Occipital lobe (tissue), 1 donor: ENCODE measurements at regions not wholly inside any gene's neighbourhood (a gene's known extent, or its start where the extent isn't known, plus 50 kb on each side); places are given as distances from the start of the nearest gene placed in this dataset.
"Not testable (repeated sequence)": the region's sequence is repeated elsewhere in the genome, so short reads cannot be mapped to it uniquely, and the experiment has no call there.

Source experiments
- DNase-seq: peaks from one replicate; lab custom pipeline; 2025; lab: John Stamatoyannopoulos, UW

DNA sequence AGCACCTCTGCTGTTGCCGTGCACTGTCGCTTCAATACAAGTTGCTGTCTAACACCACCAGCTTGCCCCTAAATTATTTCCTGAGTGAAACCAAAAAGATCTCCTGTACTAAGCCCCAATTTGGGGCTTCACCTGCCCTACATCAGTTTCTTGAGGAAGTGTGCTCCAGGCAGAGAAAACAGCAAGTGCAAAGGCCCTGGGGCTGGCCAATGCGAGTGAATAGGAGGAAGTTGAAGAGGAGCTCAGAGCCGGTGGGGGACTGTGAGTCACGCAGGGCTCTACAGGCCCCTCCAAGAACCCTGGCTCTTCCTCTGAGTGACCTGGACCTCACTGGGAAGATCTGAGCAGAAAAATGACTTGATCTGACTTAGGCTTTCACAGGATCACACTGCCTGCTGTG is 117.2 kb downstream of the IPO8 start:
- DNase-seq: no peak

DNA sequence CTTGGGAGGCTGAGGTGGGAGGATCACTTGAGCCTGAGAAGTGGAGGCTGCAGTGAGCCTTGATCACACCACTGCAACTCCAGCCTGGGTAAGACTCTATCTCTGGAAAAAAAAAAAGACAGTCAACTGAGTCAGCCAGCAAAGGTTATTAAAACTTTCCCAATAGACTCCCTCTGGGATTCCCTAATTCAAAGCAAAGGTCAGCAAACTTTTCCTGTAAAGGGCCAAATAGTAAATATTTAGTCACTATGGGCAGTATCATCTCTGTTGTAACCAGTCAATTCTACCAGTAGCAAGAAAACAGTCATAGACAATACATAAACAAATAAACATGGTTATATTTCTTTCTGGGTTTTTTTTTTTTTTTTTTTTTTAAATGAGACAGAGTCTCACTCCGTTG is 122.5 kb downstream of the IPO8 start:
- no peak for DNase-seq

DNA sequence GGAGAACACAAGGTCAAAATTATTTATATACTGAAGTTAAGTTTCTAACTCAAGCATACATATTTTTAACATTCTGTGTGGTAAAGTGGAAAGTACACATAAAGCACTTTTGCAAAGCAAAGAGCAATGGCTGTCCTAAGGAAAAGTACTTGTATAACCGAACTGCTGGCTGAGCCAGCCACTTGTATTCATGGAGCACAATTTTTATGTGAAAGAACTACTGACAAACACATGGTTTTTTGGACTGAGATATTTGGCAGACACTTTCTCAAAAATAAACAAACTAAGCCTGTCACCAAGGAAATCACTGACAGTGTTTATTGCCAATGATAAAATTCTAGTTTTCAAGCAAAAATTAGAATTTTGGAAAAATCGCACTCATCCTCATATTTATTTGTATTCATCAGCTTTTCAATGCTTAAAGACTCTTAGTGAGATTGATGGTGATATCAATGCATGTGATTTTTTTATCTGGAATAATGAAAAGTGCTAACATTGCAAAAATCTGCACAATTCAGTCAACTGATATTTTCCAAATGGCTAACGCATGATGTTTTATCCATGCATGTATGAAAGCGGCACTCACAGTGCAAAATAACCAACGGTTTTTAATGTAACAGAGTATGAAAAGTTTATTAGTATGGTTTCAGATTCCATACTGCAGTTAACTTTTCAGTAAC is 125.3 kb downstream of the IPO8 start:
- DNase-seq: no peak

DNA sequence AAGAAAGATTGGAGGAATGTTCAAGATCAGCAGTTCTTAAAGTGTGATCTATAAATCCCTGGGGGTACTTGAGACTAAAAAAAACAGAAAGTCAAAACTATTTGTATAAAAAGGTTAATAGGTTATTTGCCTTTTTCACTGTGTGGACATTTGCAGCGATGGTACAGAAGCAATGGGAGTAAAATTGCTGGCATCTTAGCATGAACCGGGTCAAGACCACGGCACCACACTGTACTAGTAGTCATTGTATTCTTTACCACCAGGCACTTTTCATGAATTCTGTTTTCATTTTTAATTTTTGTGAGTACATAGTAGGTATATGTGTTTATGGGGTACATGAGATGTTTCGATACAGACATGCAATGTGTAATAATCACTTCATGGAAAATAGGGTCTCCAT is 126.2 kb downstream of the IPO8 start:
- no peak for DNase-seq

DNA sequence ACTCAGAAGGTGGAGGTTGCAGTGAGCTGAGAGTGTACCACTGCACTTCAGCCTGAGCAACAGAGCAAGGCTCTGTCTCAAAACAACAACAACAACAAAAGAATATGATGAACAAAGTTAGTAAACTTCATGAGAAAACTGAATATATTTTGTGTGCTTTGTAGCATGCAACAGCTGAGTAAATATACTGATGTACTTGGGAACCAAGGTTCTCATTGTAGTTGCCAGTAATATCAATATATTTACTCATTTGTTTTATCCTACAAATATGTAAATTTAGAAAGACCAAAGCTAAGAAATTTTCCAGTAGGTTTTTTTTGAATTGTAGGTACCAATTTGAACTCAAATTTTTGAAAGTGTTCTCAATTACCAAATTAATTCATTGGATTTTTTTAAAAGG is 127.2 kb downstream of the IPO8 start:
- DNase-seq: no peak

DNA sequence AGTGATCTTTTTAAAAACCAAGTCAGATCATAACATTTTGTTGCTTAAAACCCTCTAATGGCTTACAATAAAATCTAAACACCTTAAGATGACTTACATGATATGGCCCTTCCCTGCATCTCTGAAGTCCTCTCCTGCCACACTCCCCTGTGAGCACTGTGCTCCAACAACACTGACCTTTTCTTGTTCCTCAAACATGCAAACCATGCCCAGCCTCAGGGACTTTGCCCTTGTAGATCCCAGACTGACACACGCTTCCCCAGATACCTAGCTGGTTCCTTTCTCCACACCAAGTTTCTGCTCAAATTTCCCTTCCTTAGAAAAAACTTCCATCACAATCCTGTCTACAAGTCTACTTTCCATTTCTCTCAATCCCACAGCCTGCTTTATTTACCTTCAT is 128.6 kb downstream of the IPO8 start:
- DNase-seq: no peak

DNA sequence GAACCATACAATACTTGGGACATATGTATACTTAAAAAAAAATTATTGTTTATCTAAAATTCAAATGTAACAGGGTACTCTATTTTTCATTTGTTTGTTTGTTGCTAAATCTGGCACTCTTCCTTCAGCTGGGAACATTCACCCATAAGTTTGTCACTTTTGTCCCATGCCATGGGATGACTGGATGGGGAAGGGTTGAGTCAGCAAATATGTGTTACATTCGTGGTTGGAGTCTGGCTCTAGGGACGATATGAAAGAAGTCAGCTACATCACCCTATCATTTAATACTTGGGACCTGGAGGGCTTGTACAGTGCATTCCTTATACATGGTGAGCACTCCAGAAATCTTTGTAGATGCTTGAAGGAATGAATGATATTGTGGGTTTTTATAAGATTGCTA is 131.3 kb downstream of the IPO8 start:
- DNase-seq: no peak

DNA sequence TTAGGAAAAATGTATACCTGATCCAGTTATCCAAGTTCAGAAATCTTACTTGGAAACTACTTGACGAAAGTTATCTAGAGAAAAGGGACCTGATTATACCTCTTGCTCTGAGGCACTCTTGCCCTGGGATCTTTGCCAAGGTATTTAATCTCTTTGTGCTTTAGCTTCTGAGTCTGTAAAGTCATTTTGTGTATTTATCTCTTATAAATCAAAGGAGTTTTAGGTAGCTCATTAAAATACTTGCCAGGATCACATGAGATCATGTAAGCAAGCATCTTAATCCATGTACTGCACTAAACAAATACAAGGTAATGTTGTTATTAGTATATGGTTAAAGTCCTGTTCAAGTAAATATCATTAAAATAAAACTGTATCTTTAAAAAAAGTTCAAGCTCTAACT is 147.5 kb downstream of the IPO8 start:
- DNase-seq: no peak

DNA sequence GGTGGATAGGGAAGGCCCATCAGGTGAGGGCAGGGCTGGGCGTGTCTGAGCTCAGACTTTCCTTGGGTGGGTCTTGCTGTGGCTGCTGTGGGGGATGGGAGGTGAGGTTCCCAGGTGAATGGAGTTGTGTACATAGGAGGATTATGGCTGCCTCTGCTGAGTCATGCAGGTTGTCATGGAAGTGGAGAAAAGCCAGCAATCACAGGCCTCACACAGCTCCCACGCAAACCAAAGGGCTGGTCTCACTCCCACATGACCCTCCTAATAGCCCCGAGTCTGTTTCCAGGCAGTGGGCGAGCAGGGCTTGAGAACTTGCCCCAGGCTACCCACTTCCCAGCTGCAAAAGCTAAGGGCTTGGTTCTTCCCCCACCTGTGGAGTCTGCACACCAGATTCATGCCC is 149.5 kb downstream of the IPO8 start:
- DNase-seq: no peak

DNA sequence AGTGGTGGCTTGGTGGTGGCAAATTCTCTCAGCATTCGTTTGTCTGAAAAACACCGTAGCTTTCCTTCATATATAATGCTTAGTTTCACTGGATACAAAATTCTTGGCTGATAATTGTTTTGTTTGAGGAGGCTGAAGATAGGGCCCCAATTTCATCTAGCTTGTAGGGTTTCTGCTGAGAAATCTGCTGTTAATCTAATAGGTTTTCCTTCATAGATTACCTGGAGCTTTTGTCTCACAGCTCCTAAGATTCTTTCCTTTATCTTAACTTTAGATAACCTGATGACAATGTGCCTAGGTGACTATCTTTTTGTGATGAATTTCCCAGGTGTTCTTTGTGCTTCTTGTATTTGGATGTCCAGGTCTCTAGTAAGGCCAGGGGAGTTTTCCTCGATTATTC is 151.0 kb downstream of the IPO8 start:
- DNase-seq: not testable (repeated sequence)

DNA sequence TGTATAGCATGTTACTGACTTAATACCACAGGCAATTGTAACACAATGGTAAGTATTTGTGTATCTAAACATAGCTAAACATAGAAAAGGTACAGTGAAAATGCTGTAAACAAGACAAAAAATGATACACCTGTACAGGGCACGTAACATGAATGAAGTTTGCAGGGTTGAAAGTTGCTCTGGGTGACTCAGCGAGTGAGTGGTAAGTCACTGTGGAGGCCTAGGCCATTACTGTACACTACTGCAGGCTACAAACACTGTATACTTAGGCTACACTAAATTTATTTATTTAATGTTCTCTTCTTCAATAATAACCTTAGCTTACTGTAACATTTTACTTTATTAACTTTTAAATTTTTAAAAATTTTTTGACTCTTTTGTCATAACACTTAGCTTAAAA is 158.4 kb downstream of the IPO8 start:
- DNase-seq: no peak

DNA sequence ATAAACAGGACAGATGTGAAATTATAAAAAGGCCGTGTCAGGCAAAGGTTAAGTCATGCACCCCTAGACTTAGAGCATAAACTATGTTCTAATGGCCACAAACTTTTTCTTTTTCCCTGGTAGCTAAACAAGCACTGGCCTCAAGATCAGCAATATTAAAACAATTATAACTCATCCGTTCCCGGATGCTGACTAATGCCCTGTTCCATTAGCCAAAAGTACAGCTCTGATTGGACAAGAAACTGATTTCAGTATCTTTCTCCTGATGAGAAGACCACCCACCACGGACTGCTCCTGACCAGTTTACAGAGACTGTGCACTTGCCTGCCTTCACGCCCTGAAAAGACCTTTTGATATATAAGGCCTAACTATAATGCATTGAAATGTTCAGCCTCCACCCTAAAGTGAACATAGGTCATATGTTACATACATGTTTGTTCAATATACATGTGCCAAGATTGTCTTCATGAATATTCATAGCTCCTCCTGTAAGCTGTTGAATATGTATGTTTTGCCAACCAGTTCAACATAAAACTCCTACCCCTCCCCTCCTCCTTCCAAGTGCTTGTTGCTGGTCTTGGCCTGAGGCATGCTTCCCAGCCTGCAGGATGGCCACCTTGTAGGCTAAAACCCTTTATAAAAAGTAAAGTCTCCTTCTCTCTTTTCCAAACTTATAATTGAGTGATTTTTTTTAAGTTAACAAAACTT is 162.0 kb downstream of the IPO8 start:
- DNase-seq: no peak

DNA sequence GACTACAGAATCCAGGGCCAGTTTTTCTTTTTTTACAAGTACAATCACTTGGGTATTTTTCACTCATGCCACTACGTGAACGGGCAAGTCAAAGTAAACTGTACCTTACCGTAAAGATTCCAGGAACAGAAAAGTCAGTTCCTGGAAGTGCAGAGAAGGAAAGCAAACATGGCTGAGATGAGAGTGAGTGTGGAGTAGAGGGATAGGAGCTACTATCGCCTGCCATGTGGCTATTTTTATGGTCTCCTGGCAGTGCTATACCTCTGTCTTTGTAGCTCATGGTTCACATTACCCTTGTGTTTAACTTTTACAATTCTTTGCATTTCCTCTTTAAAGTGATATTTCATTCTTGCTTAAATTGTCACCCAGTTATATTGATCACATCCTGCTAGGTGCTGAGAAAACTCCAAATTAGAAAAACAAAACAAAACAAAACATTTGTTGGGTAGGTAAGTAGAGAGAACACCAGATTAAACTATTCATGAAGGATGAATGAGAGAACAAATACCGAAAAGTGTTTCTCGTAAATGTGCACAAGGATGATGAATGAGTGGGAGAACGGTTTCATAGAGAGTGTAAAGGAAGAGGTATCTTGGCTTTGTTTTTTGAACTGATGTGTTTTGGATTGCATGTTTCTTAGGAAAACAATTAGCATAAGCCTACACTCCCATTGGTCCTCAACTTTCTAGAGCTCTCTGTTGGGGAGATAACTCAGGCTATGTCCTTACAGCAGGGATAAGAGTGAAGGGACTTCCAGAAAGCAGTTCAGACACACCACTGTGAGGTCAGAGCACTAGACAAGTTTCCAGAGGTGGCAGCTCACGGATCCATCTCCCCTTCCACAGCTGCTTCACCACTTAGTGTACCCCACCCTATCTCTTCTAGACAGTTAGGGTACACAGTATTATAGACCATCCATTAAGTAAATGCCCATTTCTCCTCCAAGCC is 163.7 kb downstream of the IPO8 start:
- DNase-seq: no peak

DNA sequence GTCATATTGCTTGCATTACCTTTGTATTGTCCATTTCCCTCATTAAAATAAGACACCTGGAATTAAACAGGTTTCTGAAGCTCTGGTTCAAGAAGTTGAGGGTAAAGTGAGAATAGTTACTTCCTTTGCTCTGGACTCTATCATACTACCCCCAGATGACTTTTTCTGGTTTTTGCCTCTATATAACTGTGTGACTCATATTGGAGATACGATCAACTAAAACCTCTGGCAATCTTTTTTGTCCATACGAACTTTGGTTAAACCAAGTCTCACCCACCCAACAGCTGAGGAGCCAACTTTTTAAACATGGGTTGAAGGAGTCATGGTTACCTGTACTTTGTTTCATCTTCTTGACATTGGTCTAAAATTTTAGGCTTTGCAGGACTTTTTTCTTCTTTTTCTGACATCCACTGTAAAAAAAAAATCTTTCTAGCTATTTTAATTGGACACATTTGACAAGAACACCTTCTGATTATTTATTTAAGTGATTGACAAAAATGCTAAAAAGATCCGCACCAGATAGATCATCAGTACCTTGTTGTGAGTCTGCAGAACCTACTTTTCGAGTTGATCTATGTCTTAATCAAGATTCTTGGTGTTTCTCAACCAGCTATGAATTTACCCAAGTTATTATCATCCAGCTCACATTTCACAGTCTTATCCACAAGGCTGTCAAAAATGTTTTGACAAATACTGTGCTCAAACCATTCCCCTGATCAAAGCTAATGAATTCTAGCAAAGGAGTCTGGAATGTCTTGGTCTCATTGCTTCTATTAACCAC is 166.0 kb downstream of the IPO8 start:
- DNase-seq: no peak

DNA sequence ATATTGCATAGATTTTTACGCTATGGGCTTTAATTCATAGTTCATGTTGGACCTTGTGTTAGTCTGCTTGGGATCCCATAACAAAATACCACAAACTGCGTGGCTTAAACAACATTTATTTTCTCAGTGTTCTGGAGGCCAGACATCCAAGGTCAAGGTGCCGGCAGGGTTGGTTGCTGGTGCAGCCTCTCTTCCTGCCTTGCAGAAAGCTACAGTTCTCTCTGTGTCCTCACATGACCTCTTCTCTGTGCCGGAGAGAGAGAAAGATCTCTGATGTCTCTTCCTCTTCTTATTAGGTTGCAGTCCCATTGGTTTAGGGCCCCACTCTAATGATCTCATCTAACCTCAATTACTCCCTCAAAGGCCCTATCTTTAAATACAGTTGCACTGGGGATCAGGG is 170.5 kb downstream of the IPO8 start:
- no peak for DNase-seq

DNA sequence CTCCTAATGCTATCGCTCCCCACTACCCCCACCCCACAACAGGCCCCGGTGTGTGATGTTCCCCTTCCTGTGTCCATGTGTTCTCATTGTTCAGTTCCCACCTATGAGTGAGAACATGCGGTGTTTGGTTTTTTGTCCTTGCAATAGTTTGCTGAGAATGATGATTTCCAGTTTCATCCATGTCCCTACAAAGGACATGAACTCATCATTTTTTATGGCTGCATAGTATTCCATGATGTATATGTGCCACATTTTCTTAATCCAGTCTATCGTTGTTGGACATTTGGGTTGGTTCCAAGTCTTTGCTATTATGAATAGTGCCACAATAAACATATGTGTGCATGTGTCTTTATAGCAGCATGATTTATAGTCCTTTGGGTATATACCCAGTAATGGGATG is 175.4 kb downstream of the IPO8 start:
- not testable (repeated sequence) for DNase-seq

DNA sequence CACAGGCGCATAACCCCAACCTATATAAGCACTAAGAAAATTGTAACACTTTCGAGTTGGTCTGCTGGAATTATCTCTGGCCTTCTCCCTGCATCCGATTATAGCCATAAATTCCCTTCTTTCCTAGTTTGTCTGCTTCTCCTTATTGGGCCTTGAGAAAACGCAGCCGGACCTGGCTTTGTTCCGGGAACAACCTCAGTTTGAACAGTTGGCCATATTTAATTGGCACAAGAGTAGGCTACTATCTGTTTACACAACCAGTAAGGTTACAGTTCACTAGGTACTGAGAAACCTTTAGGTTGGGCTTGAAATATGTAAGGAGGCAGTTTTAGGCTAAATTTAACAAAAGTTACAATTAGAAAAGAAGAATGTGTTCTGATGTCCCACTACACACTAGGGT is 176.1 kb downstream of the IPO8 start:
- DNase-seq: no peak

DNA sequence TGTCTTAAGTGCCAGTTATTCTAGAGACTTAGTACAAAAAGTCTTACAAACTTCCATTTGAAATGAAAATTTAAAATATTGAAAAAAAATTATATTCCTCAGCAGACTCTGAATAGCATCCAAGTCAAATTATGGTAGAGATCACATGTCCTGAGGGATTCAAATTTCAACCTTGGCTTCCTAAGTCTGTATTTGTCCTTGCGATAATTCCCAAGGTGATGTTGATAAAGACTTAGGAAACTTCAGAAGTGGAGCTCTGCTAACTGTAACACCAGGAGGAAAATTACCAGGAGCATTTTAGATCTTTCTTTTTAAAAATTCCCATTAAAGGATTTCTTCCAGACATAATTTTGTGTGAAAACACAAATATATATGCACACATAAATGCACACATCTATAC is 178.3 kb downstream of the IPO8 start:
- no peak for DNase-seq

DNA sequence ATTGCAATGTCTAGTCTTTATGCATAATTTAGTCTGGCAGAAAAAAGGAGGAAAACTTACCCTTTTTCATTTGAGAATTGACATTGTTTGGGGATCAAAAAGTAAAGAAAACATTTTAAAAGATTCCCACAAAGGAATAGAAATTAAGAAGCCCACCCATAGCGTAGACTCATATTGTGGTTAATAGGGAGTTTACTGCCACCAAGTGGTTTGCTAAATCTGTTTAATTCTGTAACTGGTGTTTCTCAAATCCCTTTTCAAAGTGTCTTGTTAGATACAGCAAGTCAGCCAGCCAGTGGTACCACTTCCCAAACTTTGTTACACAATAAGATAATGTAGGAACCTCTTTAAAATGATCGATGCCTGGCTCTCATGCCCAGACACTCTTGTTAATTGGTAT is 180.3 kb downstream of the IPO8 start:
- no peak for DNase-seq

DNA sequence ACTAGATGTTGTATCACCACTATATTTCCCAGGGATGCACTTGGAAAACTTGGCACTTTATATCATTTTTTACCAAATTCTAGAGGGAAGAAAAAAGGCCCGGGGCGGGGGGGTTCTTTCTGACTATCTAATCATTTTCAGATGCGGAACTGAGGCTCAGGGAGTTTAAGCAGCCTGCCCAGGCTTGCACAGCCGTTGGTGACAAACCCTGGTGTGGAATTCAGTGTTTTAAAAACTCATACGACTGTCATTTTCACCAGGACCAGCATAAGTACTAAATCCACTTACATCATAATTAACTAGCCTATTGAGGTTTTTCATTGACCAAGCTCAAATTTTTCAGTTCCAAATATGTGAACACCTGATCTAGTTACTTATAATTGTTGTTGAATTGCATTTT is 181.0 kb downstream of the IPO8 start:
- DNase-seq: no peak

DNA sequence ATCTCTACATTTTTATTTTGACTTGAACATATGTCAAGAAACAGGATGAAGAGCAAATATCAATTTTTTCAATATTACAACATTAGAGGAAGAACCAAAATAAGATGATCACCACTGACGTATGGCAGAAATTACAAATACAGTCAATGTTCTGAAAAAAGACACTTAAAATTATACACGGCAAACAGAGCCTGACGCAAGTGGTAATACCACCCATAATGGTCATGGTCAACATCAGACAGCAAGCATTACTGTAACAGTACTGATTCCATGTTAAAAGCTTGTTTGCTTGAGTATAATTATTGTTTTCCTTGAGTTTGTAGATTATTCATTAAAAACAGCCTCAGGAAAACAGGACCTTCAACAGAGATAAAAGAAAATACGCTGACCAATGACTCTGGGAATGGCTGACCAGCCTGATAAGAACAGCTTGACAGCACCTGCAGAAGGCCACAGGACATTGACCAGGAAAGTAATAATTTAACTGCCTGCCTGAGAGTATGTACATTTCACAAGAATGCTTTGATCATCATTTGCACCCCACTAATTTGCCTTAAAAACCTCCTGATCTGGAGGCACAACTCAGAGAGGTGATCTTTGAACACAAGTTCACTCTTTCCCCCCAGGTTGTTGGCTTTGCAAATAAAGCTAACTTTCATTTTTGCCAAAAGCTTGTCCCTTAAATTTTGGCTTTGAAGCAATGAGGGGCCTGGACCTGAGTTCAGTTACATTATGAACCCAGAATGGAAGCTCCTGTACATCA is 187.3 kb downstream of the IPO8 start:
- DNase-seq: no peak
